ENCODE measurements at regions not wholly inside any gene's neighbourhood (a gene's known extent, or its start where the extent isn't known, plus 50 kb on each side); places are given as distances from the start of the nearest gene placed in this dataset.
"Not testable (repeated sequence)": the region's sequence is repeated elsewhere in the genome, so short reads cannot be mapped to it uniquely, and the experiment has no call there.

- no peak for DNase-seq
Observed at GRCh38 chr19:28388988-28389387, 824.0 kb downstream of the UQCRFS1 start.

GRCh38 chr19:28387507-28387906 is 825.4 kb downstream of the UQCRFS1 start:
- DNase-seq: no peak

GRCh38 chr19:28386470-28386869 is 826.5 kb downstream of the UQCRFS1 start:
- DNase-seq: no peak

- no peak for DNase-seq
Observed at GRCh38 chr19:28386066-28386465, 826.9 kb downstream of the UQCRFS1 start.

- no peak for DNase-seq
Observed at GRCh38 chr19:28377077-28377476, 835.9 kb downstream of the UQCRFS1 start.

GRCh38 chr19:28374971-28375370 is 838.0 kb downstream of the UQCRFS1 start:
- DNase-seq: no peak

- DNase-seq: no peak
Observed at GRCh38 chr19:28372576-28373247, 840.2 kb downstream of the UQCRFS1 start.

- no peak for DNase-seq
Observed at GRCh38 chr19:28367146-28367545, 845.8 kb downstream of the UQCRFS1 start.

GRCh38 chr19:28363254-28363653 is 849.7 kb downstream of the UQCRFS1 start:
- DNase-seq: no peak

GRCh38 chr19:28359431-28360414 is 853.2 kb downstream of the UQCRFS1 start:
- DNase-seq: no peak

GRCh38 chr19:28358633-28359032 is 854.3 kb downstream of the UQCRFS1 start:
- DNase-seq: no peak

- DNase-seq: peak; percentile 30
Observed at GRCh38 chr19:28351761-28352160, 861.2 kb downstream of the UQCRFS1 start.

GRCh38 chr19:28351321-28351720 is 861.6 kb downstream of the UQCRFS1 start:
- DNase-seq: not testable (repeated sequence)

GRCh38 chr19:28350673-28351072 is 862.3 kb downstream of the UQCRFS1 start:
- no peak for DNase-seq

- no peak for DNase-seq
Observed at GRCh38 chr19:28350037-28350436, 862.9 kb downstream of the UQCRFS1 start.

GRCh38 chr19:28349604-28350003 is 863.3 kb downstream of the UQCRFS1 start:
- no peak for DNase-seq

- DNase-seq: no peak
Observed at GRCh38 chr19:28345811-28346210, 867.1 kb downstream of the UQCRFS1 start.

GRCh38 chr19:28341810-28342350 is 871.1 kb downstream of the UQCRFS1 start:
- DNase-seq: no peak

- no peak for DNase-seq
Observed at GRCh38 chr19:28334419-28334818, 878.5 kb downstream of the UQCRFS1 start.

- DNase-seq: no peak
Observed at GRCh38 chr19:28333909-28334308, 879.0 kb downstream of the UQCRFS1 start.

- no peak for DNase-seq
Observed at GRCh38 chr19:28332886-28333285, 880.1 kb downstream of the UQCRFS1 start.

GRCh38 chr19:28332351-28332750 is 880.6 kb downstream of the UQCRFS1 start:
- DNase-seq: no peak

- no peak for DNase-seq
Observed at GRCh38 chr19:28331596-28331995, 881.4 kb downstream of the UQCRFS1 start.

- DNase-seq: no peak
Observed at GRCh38 chr19:28330831-28331230, 882.1 kb downstream of the UQCRFS1 start.
